Skeletal muscle satellite cell (primary cell): ENCODE measurements at regions not wholly inside any gene's neighbourhood (a gene's known extent, or its start where the extent isn't known, plus 50 kb on each side); places are given as distances from the start of the nearest gene placed in this dataset.
A peak's percentile ranks its signal among the peaks of the same experiment; 100 is the strongest.
"Not testable (repeated sequence)": the region's sequence is repeated elsewhere in the genome, so short reads cannot be mapped to it uniquely, and the experiment has no call there.

Source experiments
- H3K27me3 ChIP-seq: 2 replicates; pipeline ENCODE4 v1.7.0; 2013; ENCODE audit warnings: low read length; ENCODE audit not compliant: control insufficient read depth, insufficient read depth
- H3K36me3 ChIP-seq: 2 replicates; pipeline ENCODE4 v1.7.0; 2013; ENCODE audit warnings: mild to moderate bottlenecking, control low read depth, low read length; ENCODE audit not compliant: insufficient read depth
- H3K4me1 ChIP-seq: 2 replicates; pipeline ENCODE4 v1.7.0; 2013; ENCODE audit warnings: low read length; ENCODE audit not compliant: control insufficient read depth, insufficient read depth
- H3K4me2 ChIP-seq: 2 replicates; pipeline ENCODE4 v1.7.0; 2013; ENCODE audit warnings: mild to moderate bottlenecking, low read length
- H3K4me3 ChIP-seq: 2 replicates; pipeline ENCODE4 v1.7.0; 2013; ENCODE audit warnings: low read length
- H3K9ac ChIP-seq: 2 replicates; pipeline ENCODE4 v1.7.0; 2013; ENCODE audit warnings: mild to moderate bottlenecking, low read depth, low read length, moderate library complexity
- H3K9me3 ChIP-seq: replicated peaks from 2 replicates; pipeline ENCODE4 v1.7.0; 2013; ENCODE audit warnings: mild to moderate bottlenecking, control low read depth, low read length

GRCh38 chr3:165649282-165649681 is 187.9 kb downstream of the BCHE start:
- H3K9ac ChIP-seq, H3K9me3 ChIP-seq, H3K4me1 ChIP-seq, H3K27me3 ChIP-seq, H3K36me3 ChIP-seq, H3K4me2 ChIP-seq, H3K4me3 ChIP-seq: not testable (repeated sequence)

- no peak overlapping the region for H3K4me3 ChIP-seq
- no peaks in the 10 kb centered on the region for H3K27me3 ChIP-seq
- no peak overlapping the region for H3K4me2 ChIP-seq
- no peaks in the 10 kb centered on the region for H3K9me3 ChIP-seq
- H3K4me1 ChIP-seq: peaks cover 23% of the 10 kb centered on the region
- H3K9ac ChIP-seq: no peak overlapping the region
- H3K36me3 ChIP-seq: no peaks in the 10 kb centered on the region
These were observed 192.0 kb downstream of the BCHE start for GRCh38 chr3:165645191-165645590.

DNA sequence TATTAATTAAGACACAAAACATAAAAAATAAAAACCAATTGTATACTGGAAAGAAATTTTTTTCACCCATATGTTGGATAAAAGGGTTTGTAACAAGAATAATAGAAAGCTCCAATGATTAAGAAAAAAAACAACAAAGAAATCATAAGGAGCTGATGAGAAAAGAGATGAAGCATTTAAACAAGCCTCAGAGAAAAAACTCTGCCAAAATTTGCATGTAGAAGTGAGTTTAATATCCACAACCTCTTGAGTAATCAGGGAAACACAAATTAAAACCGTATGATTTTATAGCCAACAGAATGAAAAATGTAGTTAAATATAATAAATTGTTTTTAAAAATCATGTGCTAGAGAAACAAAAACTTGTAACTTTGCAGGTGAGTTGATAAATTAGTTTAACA is 192.9 kb downstream of the BCHE start:
- H3K4me2 ChIP-seq: no peak overlapping the region
- no peaks in the 10 kb centered on the region for H3K27me3 ChIP-seq
- H3K9me3 ChIP-seq: no peaks in the 10 kb centered on the region
- H3K9ac ChIP-seq: no peak overlapping the region
- H3K4me3 ChIP-seq: no peak overlapping the region
- H3K4me1 ChIP-seq: peaks cover 23% of the 10 kb centered on the region
- no peaks in the 10 kb centered on the region for H3K36me3 ChIP-seq

- Histone ChIP-seq H3K9ac (peak overlapping the region; percentile 66), H3K4me3 (peak overlapping the region; percentile 20), H3K4me2 (peak overlapping the region; percentile 43), H3K9me3 (no peaks in the 10 kb centered on the region), H3K36me3 (no peaks in the 10 kb centered on the region), H3K27me3 (no peaks in the 10 kb centered on the region), H3K4me1 (peaks cover 23% of the 10 kb centered on the region)
These were observed 193.8 kb downstream of the BCHE start for GRCh38 chr3:165643425-165643824.

GRCh38 chr3:165642761-165643420 is 194.3 kb downstream of the BCHE start:
- H3K4me1 ChIP-seq: peaks cover 23% of the 10 kb centered on the region
- H3K36me3 ChIP-seq: no peaks in the 10 kb centered on the region
- no peaks in the 10 kb centered on the region for H3K27me3 ChIP-seq
- H3K4me3 ChIP-seq: peak overlapping the region; percentile 53
- H3K4me2 ChIP-seq: peak overlapping the region; percentile 78
- H3K9me3 ChIP-seq: no peaks in the 10 kb centered on the region
- peak overlapping the region; percentile 66 for H3K9ac ChIP-seq

DNA sequence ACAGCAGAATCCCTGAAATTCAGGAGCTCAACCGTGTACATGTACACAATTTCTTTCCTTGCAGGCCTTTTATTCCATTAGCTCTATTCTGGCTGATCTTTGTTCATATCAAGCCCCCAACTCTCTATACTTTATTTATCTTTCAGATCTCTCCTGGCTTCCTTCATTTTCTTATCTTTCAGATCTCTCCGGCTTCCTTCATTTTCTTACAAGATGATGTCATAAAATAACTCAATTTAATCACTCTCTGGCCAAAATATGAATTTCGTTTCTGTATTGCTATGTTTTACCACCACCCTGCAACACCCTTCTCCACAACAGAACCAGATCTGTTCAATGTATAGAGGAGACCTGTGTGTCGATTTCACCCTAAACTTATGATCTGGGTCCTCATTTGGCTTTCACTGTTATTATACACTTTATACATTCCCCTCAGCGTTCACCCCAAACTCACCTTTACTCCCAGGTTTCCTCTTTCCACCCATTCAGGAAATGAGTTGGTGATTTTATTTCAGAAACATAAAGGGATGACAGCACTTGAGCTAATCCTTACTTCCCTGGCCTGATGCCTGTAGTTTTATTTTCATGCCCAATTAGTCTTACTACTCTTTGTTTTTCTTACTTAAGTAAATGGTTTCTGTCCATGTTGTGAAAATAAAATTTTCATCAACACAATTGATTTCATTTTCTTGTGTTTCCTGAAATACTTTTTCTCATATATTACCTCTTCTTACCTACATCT is 195.5 kb downstream of the BCHE start:
- no peak overlapping the region for H3K4me3 ChIP-seq
- H3K9ac ChIP-seq: no peak overlapping the region
- H3K36me3 ChIP-seq: no peaks in the 10 kb centered on the region
- H3K9me3 ChIP-seq: no peaks in the 10 kb centered on the region
- peaks cover 23% of the 10 kb centered on the region for H3K4me1 ChIP-seq
- no peak overlapping the region for H3K4me2 ChIP-seq
- H3K27me3 ChIP-seq: no peaks in the 10 kb centered on the region

- H3K4me2 ChIP-seq: no peak overlapping the region
These were observed 196.3 kb downstream of the BCHE start for GRCh38 chr3:165640970-165641369.

DNA sequence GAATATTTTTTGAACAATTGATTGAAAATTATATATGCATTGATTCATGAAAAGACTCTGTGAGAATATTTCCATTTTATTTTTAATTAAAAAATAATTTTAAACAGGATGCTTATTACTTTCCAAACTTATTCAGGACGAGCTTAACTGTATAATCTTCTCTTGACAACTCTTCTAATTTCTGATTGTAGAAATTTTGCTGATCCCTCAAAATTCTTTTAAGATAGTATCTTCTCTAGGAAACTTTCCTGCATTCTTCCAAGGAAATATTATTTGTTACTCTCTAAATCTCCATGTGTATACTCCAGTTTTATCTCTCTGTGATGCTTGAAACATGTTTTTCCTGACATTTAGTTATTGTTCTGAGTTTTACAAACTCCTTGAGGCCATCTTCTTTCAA is 197.2 kb downstream of the BCHE start:
- Histone ChIP-seq H3K27me3 (no peaks in the 10 kb centered on the region), H3K36me3 (no peaks in the 10 kb centered on the region), H3K4me1 (peaks cover 23% of the 10 kb centered on the region), H3K4me2 (no peak overlapping the region), H3K4me3 (no peak overlapping the region), H3K9ac (no peak overlapping the region), H3K9me3 (no peaks in the 10 kb centered on the region)

More at GRCh38 chr3:165640970-165641369, 196.3 kb downstream of the BCHE start:
- Histone ChIP-seq H3K9me3 (no peaks in the 10 kb centered on the region), H3K36me3 (no peaks in the 10 kb centered on the region), H3K4me3 (no peak overlapping the region), H3K27me3 (no peaks in the 10 kb centered on the region), H3K9ac (no peak overlapping the region), H3K4me1 (peaks cover 23% of the 10 kb centered on the region)

DNA sequence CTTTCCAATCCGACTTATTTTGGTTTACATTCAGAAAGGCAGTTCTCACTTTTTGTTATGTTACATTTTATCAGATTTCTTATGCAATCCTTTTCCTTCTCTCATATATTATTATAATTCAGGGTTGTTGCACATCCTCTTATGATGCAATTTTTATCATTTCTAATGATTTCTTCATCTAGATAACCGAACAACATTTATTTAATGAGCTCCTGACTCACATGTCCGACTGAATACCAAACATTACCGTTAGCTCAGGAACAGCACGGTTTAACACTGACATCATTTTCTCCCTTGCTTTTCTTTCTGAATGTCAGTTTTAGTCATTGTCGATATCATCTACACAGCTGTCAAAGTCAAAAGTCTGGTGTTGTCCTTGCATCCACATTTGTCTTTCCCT is 199.2 kb downstream of the BCHE start:
- Histone ChIP-seq H3K27me3 (no peaks in the 10 kb centered on the region), H3K4me2 (no peak overlapping the region), H3K4me1 (peaks cover 14% of the 10 kb centered on the region), H3K9ac (no peak overlapping the region), H3K36me3 (no peaks in the 10 kb centered on the region), H3K9me3 (no peaks in the 10 kb centered on the region), H3K4me3 (no peak overlapping the region)

DNA sequence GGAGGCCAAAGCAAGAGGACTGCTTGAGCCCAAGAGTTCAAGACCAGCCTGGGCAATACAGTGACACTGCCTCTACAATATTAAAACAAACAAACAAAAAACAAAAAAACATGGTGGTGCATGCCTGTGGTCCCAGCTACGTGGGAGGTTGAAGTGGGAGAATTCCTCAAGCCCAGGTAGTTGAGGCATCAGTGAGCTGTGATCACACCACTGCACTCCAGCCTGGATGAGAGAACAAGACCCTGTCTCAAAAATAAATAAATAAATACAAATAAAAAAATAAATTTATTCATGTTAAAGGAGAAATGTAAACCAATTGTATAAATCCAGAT is 200.6 kb downstream of the BCHE start:
- no peak overlapping the region for H3K9ac ChIP-seq
- no peak overlapping the region for H3K4me3 ChIP-seq
- H3K9me3 ChIP-seq: no peaks in the 10 kb centered on the region
- peaks cover 2% of the 10 kb centered on the region for H3K4me1 ChIP-seq
- H3K36me3 ChIP-seq: no peaks in the 10 kb centered on the region
- H3K27me3 ChIP-seq: no peaks in the 10 kb centered on the region
- no peak overlapping the region for H3K4me2 ChIP-seq

GRCh38 chr3:165635791-165636683 is 201.2 kb downstream of the BCHE start:
- H3K27me3 ChIP-seq: no peaks in the 10 kb centered on the region
- H3K4me3 ChIP-seq: no peak overlapping the region
- H3K9ac ChIP-seq: no peak overlapping the region
- H3K4me1 ChIP-seq: no peaks in the 10 kb centered on the region
- H3K4me2 ChIP-seq: no peak overlapping the region
- H3K36me3 ChIP-seq: no peaks in the 10 kb centered on the region
- no peaks in the 10 kb centered on the region for H3K9me3 ChIP-seq
